ENCODE measurements at regions not wholly inside any gene's neighbourhood (a gene's known extent, or its start where the extent isn't known, plus 50 kb on each side); places are given as distances from the start of the nearest gene placed in this dataset.

- TF ChIP-seq CTCF (conservative IDR thresholded peaks at IDR 0.05; ENCODE audit: low read length), result no peak
- no peak for TF ChIP-seq EZH2phosphoT487 (IDR thresholded peaks at IDR 0.05; ENCODE audit: borderline replicate concordance)
These were observed 124.2 kb upstream of the SERP2 start for GRCh38 chr13:44249431-44249836.
